ENCODE measurements at regions not wholly inside any gene's neighbourhood (a gene's known extent, or its start where the extent isn't known, plus 50 kb on each side); places are given as distances from the start of the nearest gene placed in this dataset.

GRCh38 chr2:176653479-176654443 is 384.5 kb downstream of the MTX2 start:
- no peak for DNase-seq

GRCh38 chr2:176656038-176656775 is 387.0 kb downstream of the MTX2 start:
- DNase-seq, result no peak

GRCh38 chr2:176656776-176657140 is 387.5 kb downstream of the MTX2 start:
- DNase-seq, result no peak

- no peak for DNase-seq
Observed at GRCh38 chr2:176657393-176657792, 388.2 kb downstream of the MTX2 start.

GRCh38 chr2:176658708-176659107 is 389.5 kb downstream of the MTX2 start:
- DNase-seq, result no peak

- no peak for DNase-seq
Observed at GRCh38 chr2:176662753-176663152, 393.5 kb downstream of the MTX2 start.

- DNase-seq, result no peak
Observed at GRCh38 chr2:176664478-176664877, 395.2 kb downstream of the MTX2 start.

- DNase-seq, result no peak
Observed at GRCh38 chr2:176665086-176665485, 395.8 kb downstream of the MTX2 start.

- no peak for DNase-seq
Observed at GRCh38 chr2:176668912-176669311, 399.7 kb downstream of the MTX2 start.

- no peak for DNase-seq
Observed at GRCh38 chr2:176669398-176670174, 400.3 kb downstream of the MTX2 start.

- DNase-seq, result no peak
Observed at GRCh38 chr2:176675271-176675949, 406.2 kb downstream of the MTX2 start.

GRCh38 chr2:176677746-176678265 is 408.6 kb downstream of the MTX2 start:
- no peak for DNase-seq

GRCh38 chr2:176678571-176678970 is 409.3 kb downstream of the MTX2 start:
- no peak for DNase-seq

GRCh38 chr2:176679061-176679669 is 409.9 kb downstream of the MTX2 start:
- DNase-seq, result no peak

- DNase-seq, result no peak
Observed at GRCh38 chr2:176680916-176681516, 411.8 kb downstream of the MTX2 start.

- DNase-seq, result no peak
Observed at GRCh38 chr2:176681584-176682115, 412.4 kb downstream of the MTX2 start.

GRCh38 chr2:176682278-176682677 is 413.0 kb downstream of the MTX2 start:
- no peak for DNase-seq

- DNase-seq, result no peak
Observed at GRCh38 chr2:176683618-176684111, 414.4 kb downstream of the MTX2 start.

- no peak for DNase-seq
Observed at GRCh38 chr2:176685908-176686307, 416.7 kb downstream of the MTX2 start.

GRCh38 chr2:176686328-176686727 is 417.1 kb downstream of the MTX2 start:
- no peak for DNase-seq

- no peak for DNase-seq
Observed at GRCh38 chr2:176687342-176687741, 418.1 kb downstream of the MTX2 start.
